NCI-H524 (cell line): ENCODE measurements at regions not wholly inside any gene's neighbourhood (a gene's known extent, or its start where the extent isn't known, plus 50 kb on each side); places are given as distances from the start of the nearest gene placed in this dataset.
"Not testable (repeated sequence)": the region's sequence is repeated elsewhere in the genome, so short reads cannot be mapped to it uniquely, and the experiment has no call there.

ENCODE experiments used
- DNase-seq, 2 experiments: peaks; one replicate each; lab custom pipeline; 2025; lab: John Stamatoyannopoulos, UW

DNA sequence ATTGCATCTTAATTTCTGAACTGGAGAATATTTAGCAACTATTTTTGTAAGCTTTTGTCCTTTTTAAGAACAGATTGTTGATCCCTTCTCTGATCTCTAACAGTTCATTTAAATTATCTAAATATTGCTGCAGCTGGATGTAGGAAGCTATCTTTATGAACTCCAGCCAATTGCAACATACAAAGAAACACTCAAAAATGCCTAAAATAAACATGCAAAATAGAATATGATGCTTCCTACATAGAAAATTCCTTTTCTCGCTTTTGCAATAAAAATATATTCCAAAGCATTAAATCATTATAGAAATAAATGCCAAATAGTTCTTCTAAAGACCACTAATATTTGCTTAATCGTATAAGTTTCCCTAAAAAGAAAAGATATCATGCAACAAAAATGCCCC is 218.6 kb downstream of the LURAP1L start:
- DNase-seq = no peak

- no peak for DNase-seq
Observed at GRCh38 chr9:12997009-12997408, 222.2 kb downstream of the LURAP1L start.

GRCh38 chr9:13001989-13002580 is 227.3 kb downstream of the LURAP1L start:
- DNase-seq = no peak

DNA sequence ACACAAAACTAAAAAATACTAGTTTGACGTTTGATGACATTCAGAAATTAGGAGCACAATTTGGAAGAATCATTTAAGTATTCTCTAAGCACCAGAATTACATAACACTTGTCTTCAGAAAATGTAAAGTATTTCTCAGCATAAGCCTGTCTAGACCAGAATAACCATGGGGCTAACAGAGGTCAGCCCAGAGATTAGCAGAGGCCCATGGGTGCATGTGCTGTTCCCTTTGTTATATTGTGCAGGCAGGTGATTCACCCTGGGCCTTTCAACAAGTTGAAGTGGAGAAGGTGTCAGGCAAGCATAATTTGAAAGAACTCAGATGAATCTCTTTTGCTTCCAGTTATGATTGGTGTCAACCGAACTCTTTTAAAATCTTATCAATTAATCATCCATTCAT is 227.9 kb downstream of the LURAP1L start:
- no peak for DNase-seq

- no peak for DNase-seq
Observed at GRCh38 chr9:13009871-13010270, 235.1 kb downstream of the LURAP1L start.

GRCh38 chr9:13013991-13014883 is 239.4 kb downstream of the LURAP1L start:
- DNase-seq = no peak

DNA sequence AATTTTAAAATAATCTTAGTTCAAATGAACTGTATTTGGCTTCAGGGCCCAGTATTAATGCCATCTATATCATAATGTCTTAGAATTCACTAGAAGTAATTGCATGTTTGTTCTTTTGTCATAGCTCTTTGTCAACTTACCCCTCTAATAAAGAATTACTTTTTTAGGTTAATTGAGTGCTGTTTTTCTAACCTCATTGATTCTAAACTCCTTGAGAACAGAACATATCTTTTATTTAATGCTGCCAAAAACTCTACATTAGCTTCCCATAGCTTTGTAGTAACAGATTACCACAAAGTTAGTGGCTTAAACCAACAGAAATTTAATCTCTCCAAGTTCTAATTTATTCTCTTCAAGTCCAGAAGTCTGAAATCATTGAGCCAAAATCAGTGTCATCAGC is 242.4 kb downstream of the LURAP1L start:
- DNase-seq = no peak

GRCh38 chr9:13020146-13021040 is 245.6 kb downstream of the LURAP1L start:
- no peak for DNase-seq

DNA sequence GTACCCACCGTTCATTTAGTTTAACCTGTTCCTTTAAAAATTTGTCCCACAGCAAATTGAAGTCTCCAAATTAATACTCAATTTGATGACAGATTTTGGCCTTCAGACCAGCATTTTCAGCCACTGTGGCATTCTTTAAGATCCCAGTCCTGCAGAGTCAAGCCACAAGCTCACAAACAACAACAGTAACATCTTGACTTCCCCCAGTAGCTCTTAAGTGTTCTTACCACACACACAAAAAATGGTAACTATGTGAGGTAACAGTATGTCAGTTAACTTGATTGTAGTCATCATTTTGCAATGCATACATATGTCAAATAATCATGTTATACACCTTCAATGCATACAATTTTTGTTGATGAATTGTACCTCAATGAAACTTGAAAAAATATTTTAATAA is 247.9 kb downstream of the LURAP1L start:
- DNase-seq = no peak

- no peak for DNase-seq
Observed at GRCh38 chr9:13023498-13023897, 248.7 kb downstream of the LURAP1L start.

GRCh38 chr9:13026956-13027355 is 252.1 kb downstream of the LURAP1L start:
- no peak for DNase-seq

DNA sequence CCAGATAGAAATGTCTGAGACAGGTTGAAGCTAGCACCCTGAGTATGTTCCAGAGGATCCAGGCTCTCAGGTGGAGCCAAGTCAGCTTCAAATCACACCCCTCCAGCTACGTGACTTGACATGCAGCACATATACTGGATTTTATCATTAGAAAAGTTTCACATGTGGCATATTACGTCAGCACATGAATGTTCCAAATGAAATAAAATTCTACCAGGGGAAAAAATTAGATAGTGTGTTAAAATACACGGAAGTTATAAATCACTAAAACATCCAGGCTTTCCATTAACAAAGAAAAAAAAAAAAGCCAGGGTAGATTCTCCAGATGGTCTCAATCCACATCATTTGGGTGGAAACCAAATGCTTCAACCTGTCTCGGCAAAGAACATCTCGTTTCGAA is 251.6 kb downstream of the MPDZ start:
- DNase-seq = no peak

- DNase-seq = no peak
Observed at GRCh38 chr9:13032585-13032984, 246.9 kb downstream of the MPDZ start.

DNA sequence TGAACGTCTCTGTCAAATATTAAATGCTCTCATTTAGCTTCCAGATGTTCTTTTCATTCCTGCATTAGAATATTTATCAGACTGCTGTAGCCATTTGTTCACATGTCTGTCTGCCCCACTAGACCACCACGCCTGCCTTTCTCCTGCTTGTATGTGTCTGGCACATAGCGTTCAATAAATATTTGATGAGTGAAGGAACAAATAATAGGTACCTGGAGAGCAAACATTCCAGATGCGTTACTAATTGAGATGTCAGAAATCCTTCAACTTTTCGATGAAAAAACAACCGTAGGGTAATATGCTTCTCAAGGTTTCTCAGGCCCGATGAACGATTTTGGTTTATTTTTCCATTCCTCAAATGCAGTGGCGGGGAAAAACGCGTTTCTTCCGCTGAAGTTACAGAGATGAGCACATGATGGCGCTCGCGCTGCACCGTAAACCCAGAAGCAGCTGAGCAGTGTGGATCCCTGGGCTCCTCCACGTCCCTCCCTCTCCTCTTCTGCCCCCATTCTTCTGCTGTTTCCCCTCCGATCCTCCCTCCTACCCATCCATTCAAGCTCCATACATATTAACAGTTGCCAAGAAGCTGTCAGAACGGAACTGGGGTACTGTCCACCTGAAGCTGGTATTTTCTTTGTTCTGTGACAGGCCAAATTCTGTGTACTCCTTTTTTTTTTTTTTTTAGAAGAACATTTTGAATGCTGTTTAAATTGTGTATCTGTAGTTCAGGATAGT is 245.4 kb downstream of the MPDZ start:
- DNase-seq = peak; percentile 59 to 80

- peak in 1 of 2 experiments; percentile 41 for DNase-seq
Observed at GRCh38 chr9:13034694-13035002, 244.8 kb downstream of the MPDZ start.

- DNase-seq = no peak
Observed at GRCh38 chr9:13035822-13036221, 243.7 kb downstream of the MPDZ start.

- DNase-seq = not testable (repeated sequence)
Observed at GRCh38 chr9:13037808-13038207, 241.7 kb downstream of the MPDZ start.

DNA sequence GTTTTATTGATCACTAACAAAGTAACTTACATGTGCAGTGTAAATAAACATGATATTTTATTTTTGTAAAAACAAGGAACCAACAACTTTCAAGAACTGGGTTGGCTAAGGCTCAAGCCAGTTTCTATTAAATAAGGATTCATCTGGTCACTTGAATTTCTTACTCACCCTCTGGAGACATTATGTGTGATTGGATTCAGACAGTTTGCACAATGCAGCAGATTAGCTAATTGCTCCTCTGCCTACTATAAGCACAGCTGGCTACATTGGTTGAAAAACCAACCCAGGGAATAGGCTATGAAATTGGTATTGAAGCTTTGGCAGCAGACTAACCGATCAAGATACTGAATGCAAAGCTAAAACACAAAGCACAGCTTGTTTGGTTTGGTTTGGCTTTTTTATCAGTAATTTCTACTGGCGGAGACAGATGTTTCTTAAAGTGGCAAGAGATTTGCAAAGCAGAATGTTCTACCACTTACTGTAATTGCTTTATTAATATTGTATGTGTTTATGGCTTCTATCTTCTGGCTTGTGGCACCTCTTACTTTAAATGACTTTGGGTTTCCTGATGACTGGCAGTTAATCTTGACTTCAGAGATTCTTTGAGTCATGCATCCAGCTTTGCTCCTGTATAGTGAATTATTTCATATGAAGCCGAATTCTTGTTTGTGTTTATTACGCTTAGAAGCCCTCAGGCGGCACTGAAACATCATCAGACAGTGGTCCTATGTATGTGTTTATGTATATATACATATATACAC is 231.5 kb downstream of the MPDZ start:
- DNase-seq = peak in 1 of 2 experiments; percentile 30

- no peak for DNase-seq
Observed at GRCh38 chr9:13049223-13049622, 230.3 kb downstream of the MPDZ start.

- no peak for DNase-seq
Observed at GRCh38 chr9:13053504-13053903, 226.0 kb downstream of the MPDZ start.

DNA sequence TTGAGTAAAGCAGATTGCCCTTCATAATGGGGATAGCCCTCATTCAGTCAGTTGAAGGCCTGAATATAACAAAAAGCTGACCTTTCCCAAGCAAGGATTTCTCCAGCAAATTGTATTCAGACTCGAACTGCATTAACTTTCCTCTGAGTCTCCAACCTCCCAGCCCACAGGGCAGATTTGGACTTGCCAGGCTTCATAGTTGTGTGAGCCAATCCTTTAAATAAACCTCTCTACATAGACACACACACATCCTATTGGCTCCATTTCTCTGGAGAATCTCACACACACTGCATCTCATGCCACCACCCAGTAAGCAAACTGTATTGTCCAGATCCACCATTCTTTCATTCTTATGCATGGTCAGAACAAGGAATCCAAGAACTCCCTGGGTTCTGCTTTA is 225.1 kb downstream of the MPDZ start:
- no peak for DNase-seq
